GM23338 (cell line): ENCODE measurements at regions not wholly inside any gene's neighbourhood (a gene's known extent, or its start where the extent isn't known, plus 50 kb on each side); places are given as distances from the start of the nearest gene placed in this dataset.

ENCODE experiments used
- ATAC-seq: fragments of 200-7000 bp; cut with Tn5 transposase; 3 replicates; pipeline ENCODE4 v1.9.1; 2020
- DNase-seq: peaks from one replicate; pipeline ENCODE4 v3.0.0-alpha.2; 2015; ENCODE audit warnings: low spot score
- H2AFZ ChIP-seq: fragments of 200-600 bp; sonication (generic); 2 replicates; pipeline ENCODE4 v1.8.0; 2016; ENCODE audit warnings: antibody characterized with exemption, mild to moderate bottlenecking, moderate library complexity
- H3F3A ChIP-seq: fragments of 200-600 bp; sonication (generic); replicated peaks from 2 replicates; pipeline ENCODE4 v1.8.0; 2017; ENCODE audit warnings: antibody characterized with exemption, mixed run types, low read depth
- H3K27ac ChIP-seq: fragments of 200-600 bp; sonication (generic); 2 replicates; pipeline ENCODE4 v1.6.1; 2016; ENCODE audit warnings: low read depth
- H3K27me3 ChIP-seq: fragments of 200-600 bp; sonication (generic); 2 replicates; pipeline ENCODE4 v1.8.0; 2016; ENCODE audit warnings: mild to moderate bottlenecking, mixed run types, moderate library complexity; ENCODE audit not compliant: insufficient read depth
- H3K36me3 ChIP-seq: fragments of 200-600 bp; sonication (generic); 2 replicates; pipeline ENCODE4 v1.8.0; 2016; ENCODE audit warnings: mild to moderate bottlenecking; ENCODE audit not compliant: insufficient read depth
- H3K4me1 ChIP-seq: fragments of 200-600 bp; sonication (generic); 2 replicates; pipeline ENCODE4 v1.8.0; 2016; ENCODE audit warnings: mild to moderate bottlenecking, moderate library complexity; ENCODE audit not compliant: insufficient read depth
- H3K4me2 ChIP-seq: fragments of 200-600 bp; sonication (generic); 2 replicates; pipeline ENCODE4 v1.7.1; 2017; ENCODE audit warnings: mixed run types
- H3K4me3 ChIP-seq: fragments of 200-600 bp; sonication (generic); 2 replicates; pipeline ENCODE4 v1.6.1; 2016; ENCODE audit warnings: mixed run types
- H3K79me2 ChIP-seq: fragments of 200-600 bp; sonication (generic); replicated peaks from 2 replicates; pipeline ENCODE4 v1.8.0; 2017; ENCODE audit warnings: mild to moderate bottlenecking; ENCODE audit not compliant: insufficient read depth
- H3K9me2 ChIP-seq: fragments of 200-600 bp; sonication (generic); 2 replicates; pipeline ENCODE4 v1.8.0; 2017; ENCODE audit not compliant: insufficient read depth
- H4K20me1 ChIP-seq: fragments of 200-600 bp; sonication (generic); replicated peaks from 2 replicates; pipeline ENCODE4 v1.8.0; 2017; ENCODE audit warnings: mild to moderate bottlenecking; ENCODE audit not compliant: insufficient read depth
- H3K27ac Mint-ChIP-seq: 2 replicates; pipeline ENCODE4 v1.8.0; 2020; ENCODE audit warnings: inconsistent platforms, mild to moderate bottlenecking, moderate library complexity, mixed read lengths
- H3K27me3 Mint-ChIP-seq: 3 replicates; pipeline ENCODE4 v1.8.0; 2022; ENCODE audit warnings: low read depth, mild to moderate bottlenecking, moderate library complexity, mixed read lengths, inconsistent platforms; ENCODE audit not compliant: insufficient read depth, poor library complexity
- H3K36me3 Mint-ChIP-seq: 3 replicates; pipeline ENCODE4 v1.8.0; 2021; ENCODE audit warnings: low read depth, mild to moderate bottlenecking, inconsistent platforms, moderate library complexity, mixed read lengths
- H3K4me1 Mint-ChIP-seq: 3 replicates; pipeline ENCODE4 v1.8.0; 2020; ENCODE audit warnings: mild to moderate bottlenecking, inconsistent platforms, mixed read lengths
- H3K4me3 Mint-ChIP-seq: 3 replicates; pipeline ENCODE4 v1.8.0; 2021; ENCODE audit warnings: moderate library complexity, mild to moderate bottlenecking, inconsistent platforms, mixed read lengths
- H3K9me3 Mint-ChIP-seq: 3 replicates; pipeline ENCODE4 v1.8.0; 2020; ENCODE audit warnings: moderate library complexity, mild to moderate bottlenecking, inconsistent platforms, mixed read lengths
- CREB1 ChIP-seq: fragments of 250-450 bp; sonication (Bioruptor Pico); IDR thresholded peaks from 2 replicates; pipeline ENCODE4 v1.5.0; 2020; ENCODE audit warnings: low read depth, mild to moderate bottlenecking, moderate library complexity
- EZH2 ChIP-seq: fragments of 200-600 bp; sonication (generic); IDR thresholded peaks from one replicate; pipeline ENCODE4 v1.8.0; 2017; ENCODE audit warnings: antibody characterized with exemption, mild to moderate bottlenecking, low read depth; ENCODE audit not compliant: unreplicated experiment
- EZH2phosphoT487 ChIP-seq: fragments of 200-600 bp; sonication (generic); IDR thresholded peaks from one replicate; pipeline ENCODE4 v1.8.1; 2018; ENCODE audit warnings: antibody characterized with exemption; ENCODE audit not compliant: unreplicated experiment
- JUNB ChIP-seq: IDR thresholded peaks from one replicate; pipeline ENCODE4 v1.6.1; 2016; ENCODE audit warnings: antibody characterized with exemption; ENCODE audit not compliant: unreplicated experiment
- NANOG ChIP-seq: IDR thresholded peaks from 2 replicates; pipeline ENCODE4 v1.6.1; 2016; ENCODE audit warnings: antibody characterized with exemption, borderline replicate concordance
- POLR2AphosphoS5 ChIP-seq: IDR thresholded peaks from 2 replicates; pipeline ENCODE4 v1.6.1; 2016; ENCODE audit warnings: antibody characterized with exemption, low read depth
- STAT1 ChIP-seq: IDR thresholded peaks from one replicate; pipeline ENCODE4 v1.6.1; 2016; ENCODE audit warnings: antibody characterized with exemption; ENCODE audit not compliant: unreplicated experiment
- ZNF114 ChIP-seq: fragments of 250-450 bp; sonication (Bioruptor Pico); IDR thresholded peaks from 2 replicates; pipeline ENCODE4 v1.5.0; 2020; ENCODE audit warnings: mild to moderate bottlenecking, moderate library complexity
- ZNF331 ChIP-seq: fragments of 250-450 bp; sonication (Bioruptor Pico); IDR thresholded peaks from 2 replicates; pipeline ENCODE4 v1.5.0; 2020; ENCODE audit warnings: low read depth, mild to moderate bottlenecking, moderate library complexity
- TF ChIP-seq, protein P1 (sequence below): fragments of 250-450 bp; sonication (Bioruptor Pico); IDR thresholded peaks from 2 replicates; pipeline ENCODE4 v1.5.0; 2020; ENCODE audit warnings: mild to moderate bottlenecking, moderate library complexity
- TF ChIP-seq, protein P2 (sequence below): IDR thresholded peaks from one replicate; pipeline ENCODE4 v1.6.1; 2018; ENCODE audit warnings: antibody characterized with exemption; ENCODE audit not compliant: unreplicated experiment
- TF ChIP-seq, protein P3 (sequence below), 2 experiments: fragments of 200-600 bp in 1 of 2; sonication (generic) in 1 of 2; conservative IDR thresholded peaks; 2 replicates each; pipeline versions ENCODE4 v1.5.1 to v1.6.1; 2016 to 2017; ENCODE audit warnings: antibody characterized with exemption in 2 of 2, low read depth in 2 of 2, mild to moderate bottlenecking in 2 of 2, moderate library complexity in 1 of 2
- TF ChIP-seq, protein P4 (sequence below): IDR thresholded peaks from 2 replicates; pipeline ENCODE4 v1.6.1; 2016; ENCODE audit warnings: antibody characterized with exemption

DNA sequence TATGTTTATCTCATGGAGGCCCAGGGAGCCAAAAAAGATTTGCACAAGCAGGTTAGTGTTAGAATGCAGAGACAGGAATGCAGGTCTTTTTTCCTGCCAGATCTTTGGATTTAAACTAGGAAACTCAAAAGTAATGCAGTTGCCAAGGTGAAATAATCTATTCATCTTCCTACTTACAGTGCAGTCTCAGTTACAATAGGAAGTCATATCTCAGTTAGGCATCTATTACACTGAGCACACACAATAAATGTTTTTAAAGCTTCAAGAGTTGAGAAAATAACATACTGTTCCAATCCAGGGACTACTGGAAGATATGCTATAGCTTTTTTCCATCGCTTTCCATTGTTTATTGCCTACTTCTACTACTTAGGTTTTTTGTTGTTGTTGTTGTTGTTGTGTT, 279.3 kb upstream of the E2F7 start:
- Histone ChIP-seq H2AFZ (no peak overlapping the region), H3K9me2 (no peaks in the 10 kb centered on the region), H3F3A (no peaks in the 10 kb centered on the region), H4K20me1 (no peaks in the 10 kb centered on the region), H3K27me3 (no peaks in the 10 kb centered on the region), H3K79me2 (no peaks in the 10 kb centered on the region), H3K4me2 (no peak overlapping the region), H3K4me3 (no peak overlapping the region), H3K27ac (no peak overlapping the region), H3K4me1 (peaks cover 6% of the 10 kb centered on the region), H3K36me3 (no peaks in the 10 kb centered on the region)
- Mint-ChIP-seq H3K4me1 (peaks cover 8% of the 10 kb centered on the region; the same call in 2 of the 3 replicates), H3K36me3 (no peaks in the 10 kb centered on the region), H3K27me3 (no peaks in the 10 kb centered on the region), H3K9me3 (no peaks in the 10 kb centered on the region), H3K4me3 (no peak overlapping the region), H3K27ac (no peak overlapping the region)
- TF ChIP-seq, protein P1, sequence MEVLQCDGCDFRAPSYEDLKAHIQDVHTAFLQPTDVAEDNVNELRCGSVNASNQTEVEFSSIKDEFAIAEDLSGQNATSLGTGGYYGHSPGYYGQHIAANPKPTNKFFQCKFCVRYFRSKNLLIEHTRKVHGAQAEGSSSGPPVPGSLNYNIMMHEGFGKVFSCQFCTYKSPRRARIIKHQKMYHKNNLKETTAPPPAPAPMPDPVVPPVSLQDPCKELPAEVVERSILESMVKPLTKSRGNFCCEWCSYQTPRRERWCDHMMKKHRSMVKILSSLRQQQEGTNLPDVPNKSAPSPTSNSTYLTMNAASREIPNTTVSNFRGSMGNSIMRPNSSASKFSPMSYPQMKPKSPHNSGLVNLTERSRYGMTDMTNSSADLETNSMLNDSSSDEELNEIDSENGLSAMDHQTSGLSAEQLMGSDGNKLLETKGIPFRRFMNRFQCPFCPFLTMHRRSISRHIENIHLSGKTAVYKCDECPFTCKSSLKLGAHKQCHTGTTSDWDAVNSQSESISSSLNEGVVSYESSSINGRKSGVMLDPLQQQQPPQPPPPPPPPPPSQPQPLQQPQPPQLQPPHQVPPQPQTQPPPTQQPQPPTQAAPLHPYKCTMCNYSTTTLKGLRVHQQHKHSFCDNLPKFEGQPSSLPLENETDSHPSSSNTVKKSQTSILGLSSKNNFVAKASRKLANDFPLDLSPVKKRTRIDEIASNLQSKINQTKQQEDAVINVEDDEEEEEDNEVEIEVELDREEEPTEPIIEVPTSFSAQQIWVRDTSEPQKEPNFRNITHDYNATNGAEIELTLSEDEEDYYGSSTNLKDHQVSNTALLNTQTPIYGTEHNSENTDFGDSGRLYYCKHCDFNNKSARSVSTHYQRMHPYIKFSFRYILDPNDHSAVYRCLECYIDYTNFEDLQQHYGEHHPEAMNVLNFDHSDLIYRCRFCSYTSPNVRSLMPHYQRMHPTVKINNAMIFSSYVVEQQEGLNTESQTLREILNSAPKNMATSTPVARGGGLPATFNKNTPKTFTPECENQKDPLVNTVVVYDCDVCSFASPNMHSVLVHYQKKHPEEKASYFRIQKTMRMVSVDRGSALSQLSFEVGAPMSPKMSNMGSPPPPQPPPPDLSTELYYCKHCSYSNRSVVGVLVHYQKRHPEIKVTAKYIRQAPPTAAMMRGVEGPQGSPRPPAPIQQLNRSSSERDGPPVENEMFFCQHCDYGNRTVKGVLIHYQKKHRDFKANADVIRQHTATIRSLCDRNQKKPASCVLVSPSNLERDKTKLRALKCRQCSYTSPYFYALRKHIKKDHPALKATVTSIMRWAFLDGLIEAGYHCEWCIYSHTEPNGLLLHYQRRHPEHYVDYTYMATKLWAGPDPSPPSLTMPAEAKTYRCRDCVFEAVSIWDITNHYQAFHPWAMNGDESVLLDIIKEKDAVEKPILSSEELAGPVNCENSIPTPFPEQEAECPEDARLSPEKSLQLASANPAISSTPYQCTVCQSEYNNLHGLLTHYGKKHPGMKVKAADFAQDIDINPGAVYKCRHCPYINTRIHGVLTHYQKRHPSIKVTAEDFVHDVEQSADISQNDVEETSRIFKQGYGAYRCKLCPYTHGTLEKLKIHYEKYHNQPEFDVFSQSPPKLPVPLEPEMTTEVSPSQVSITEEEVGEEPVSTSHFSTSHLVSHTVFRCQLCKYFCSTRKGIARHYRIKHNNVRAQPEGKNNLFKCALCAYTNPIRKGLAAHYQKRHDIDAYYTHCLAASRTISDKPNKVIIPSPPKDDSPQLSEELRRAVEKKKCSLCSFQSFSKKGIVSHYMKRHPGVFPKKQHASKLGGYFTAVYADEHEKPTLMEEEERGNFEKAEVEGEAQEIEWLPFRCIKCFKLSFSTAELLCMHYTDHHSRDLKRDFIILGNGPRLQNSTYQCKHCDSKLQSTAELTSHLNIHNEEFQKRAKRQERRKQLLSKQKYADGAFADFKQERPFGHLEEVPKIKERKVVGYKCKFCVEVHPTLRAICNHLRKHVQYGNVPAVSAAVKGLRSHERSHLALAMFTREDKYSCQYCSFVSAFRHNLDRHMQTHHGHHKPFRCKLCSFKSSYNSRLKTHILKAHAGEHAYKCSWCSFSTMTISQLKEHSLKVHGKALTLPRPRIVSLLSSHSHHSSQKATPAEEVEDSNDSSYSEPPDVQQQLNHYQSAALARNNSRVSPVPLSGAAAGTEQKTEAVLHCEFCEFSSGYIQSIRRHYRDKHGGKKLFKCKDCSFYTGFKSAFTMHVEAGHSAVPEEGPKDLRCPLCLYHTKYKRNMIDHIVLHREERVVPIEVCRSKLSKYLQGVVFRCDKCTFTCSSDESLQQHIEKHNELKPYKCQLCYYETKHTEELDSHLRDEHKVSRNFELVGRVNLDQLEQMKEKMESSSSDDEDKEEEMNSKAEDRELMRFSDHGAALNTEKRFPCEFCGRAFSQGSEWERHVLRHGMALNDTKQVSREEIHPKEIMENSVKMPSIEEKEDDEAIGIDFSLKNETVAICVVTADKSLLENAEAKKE (CRISPR knock-in tag) = no peak
- TF ChIP-seq EZH2 (no peak), ZNF331 (CRISPR knock-in tag) (no peak), JUNB (no peak), NANOG (no peak), ZNF114 (CRISPR knock-in tag) (no peak), POLR2AphosphoS5 (no peak), EZH2phosphoT487 (no peak), STAT1 (no peak), CREB1 (no peak)
- TF ChIP-seq, protein P2, sequence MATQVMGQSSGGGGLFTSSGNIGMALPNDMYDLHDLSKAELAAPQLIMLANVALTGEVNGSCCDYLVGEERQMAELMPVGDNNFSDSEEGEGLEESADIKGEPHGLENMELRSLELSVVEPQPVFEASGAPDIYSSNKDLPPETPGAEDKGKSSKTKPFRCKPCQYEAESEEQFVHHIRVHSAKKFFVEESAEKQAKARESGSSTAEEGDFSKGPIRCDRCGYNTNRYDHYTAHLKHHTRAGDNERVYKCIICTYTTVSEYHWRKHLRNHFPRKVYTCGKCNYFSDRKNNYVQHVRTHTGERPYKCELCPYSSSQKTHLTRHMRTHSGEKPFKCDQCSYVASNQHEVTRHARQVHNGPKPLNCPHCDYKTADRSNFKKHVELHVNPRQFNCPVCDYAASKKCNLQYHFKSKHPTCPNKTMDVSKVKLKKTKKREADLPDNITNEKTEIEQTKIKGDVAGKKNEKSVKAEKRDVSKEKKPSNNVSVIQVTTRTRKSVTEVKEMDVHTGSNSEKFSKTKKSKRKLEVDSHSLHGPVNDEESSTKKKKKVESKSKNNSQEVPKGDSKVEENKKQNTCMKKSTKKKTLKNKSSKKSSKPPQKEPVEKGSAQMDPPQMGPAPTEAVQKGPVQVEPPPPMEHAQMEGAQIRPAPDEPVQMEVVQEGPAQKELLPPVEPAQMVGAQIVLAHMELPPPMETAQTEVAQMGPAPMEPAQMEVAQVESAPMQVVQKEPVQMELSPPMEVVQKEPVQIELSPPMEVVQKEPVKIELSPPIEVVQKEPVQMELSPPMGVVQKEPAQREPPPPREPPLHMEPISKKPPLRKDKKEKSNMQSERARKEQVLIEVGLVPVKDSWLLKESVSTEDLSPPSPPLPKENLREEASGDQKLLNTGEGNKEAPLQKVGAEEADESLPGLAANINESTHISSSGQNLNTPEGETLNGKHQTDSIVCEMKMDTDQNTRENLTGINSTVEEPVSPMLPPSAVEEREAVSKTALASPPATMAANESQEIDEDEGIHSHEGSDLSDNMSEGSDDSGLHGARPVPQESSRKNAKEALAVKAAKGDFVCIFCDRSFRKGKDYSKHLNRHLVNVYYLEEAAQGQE = no peak
- TF ChIP-seq, protein P3, sequence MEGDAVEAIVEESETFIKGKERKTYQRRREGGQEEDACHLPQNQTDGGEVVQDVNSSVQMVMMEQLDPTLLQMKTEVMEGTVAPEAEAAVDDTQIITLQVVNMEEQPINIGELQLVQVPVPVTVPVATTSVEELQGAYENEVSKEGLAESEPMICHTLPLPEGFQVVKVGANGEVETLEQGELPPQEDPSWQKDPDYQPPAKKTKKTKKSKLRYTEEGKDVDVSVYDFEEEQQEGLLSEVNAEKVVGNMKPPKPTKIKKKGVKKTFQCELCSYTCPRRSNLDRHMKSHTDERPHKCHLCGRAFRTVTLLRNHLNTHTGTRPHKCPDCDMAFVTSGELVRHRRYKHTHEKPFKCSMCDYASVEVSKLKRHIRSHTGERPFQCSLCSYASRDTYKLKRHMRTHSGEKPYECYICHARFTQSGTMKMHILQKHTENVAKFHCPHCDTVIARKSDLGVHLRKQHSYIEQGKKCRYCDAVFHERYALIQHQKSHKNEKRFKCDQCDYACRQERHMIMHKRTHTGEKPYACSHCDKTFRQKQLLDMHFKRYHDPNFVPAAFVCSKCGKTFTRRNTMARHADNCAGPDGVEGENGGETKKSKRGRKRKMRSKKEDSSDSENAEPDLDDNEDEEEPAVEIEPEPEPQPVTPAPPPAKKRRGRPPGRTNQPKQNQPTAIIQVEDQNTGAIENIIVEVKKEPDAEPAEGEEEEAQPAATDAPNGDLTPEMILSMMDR (conservative IDR thresholded peaks at IDR 0.05; ENCODE audit: low read depth in 2 of 2) = no peak
- TF ChIP-seq, protein P4, sequence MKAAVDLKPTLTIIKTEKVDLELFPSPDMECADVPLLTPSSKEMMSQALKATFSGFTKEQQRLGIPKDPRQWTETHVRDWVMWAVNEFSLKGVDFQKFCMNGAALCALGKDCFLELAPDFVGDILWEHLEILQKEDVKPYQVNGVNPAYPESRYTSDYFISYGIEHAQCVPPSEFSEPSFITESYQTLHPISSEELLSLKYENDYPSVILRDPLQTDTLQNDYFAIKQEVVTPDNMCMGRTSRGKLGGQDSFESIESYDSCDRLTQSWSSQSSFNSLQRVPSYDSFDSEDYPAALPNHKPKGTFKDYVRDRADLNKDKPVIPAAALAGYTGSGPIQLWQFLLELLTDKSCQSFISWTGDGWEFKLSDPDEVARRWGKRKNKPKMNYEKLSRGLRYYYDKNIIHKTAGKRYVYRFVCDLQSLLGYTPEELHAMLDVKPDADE = no peak
- ATAC-seq = no peak
- no peak for DNase-seq
